ENCODE measurements at regions not wholly inside any gene's neighbourhood (a gene's known extent, or its start where the extent isn't known, plus 50 kb on each side); places are given as distances from the start of the nearest gene placed in this dataset.

DNA sequence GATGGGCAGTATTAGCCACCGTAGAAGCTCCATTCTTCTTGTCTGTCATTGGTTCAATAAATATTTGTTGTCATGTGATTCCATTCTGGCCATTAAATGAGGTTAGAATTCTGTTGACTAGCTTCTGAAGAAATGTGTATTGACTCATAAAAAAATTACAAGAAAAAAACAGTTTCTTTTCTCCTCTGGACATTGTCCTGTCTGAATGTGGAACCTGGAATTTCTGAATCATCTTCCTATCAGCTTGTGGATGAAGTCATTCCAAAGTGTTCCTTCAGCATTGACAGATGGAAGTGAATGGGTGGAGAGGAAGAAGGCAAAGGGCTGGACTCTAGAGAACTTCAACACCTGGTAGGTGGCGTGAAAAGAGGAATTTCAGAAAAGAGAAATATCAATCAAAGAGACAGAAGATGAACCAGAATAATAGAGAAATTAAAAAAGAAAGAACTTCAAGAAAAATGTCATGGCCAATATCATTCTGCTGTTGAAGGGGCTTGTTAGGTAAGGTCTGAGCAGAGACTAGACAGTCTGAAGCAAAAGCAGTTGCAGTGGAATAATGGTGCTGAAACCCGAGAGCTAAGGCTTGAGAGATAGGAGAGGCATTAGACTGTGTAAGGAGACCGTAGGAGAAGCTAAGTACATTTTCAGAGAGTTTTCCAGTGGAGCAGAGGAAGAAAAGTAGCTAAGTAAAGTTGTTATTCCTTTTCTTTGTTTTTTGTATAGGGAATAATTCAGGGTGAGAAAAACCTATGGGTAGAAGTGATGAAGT, 806.6 kb downstream of the SQOR start:
- no peaks in the 10 kb centered on the region for H3K9me3 Mint-ChIP-seq
- no peaks in the 10 kb centered on the region for H3K36me3 Mint-ChIP-seq
- H3K4me3 Mint-ChIP-seq, result no peak overlapping the region
- H3K27me3 Mint-ChIP-seq, result no peaks in the 10 kb centered on the region
- no peaks in the 10 kb centered on the region for H3K4me1 Mint-ChIP-seq
- no peak overlapping the region for H3K27ac Mint-ChIP-seq

DNA sequence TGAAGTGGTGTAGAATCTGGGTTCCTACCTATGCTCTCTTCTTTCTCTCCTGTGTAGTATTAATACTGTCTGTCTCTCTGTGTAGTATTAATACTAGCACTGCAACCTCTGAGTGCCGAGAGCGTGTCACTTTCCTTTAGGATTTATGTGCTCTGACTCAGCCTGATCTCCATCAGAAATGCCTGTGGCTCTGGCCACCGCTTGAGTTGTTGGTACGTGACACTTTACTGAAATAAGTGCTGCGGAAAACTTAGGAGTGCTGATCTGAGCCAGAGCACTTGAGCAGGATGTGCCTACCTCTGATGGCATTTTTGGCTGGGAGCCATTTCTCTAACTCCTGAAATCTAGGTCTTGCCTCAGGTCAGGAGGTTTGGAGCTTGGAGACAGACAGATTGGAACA, 807.4 kb downstream of the SQOR start:
- H3K4me3 Mint-ChIP-seq, result no peak overlapping the region
- H3K27me3 Mint-ChIP-seq, result no peaks in the 10 kb centered on the region
- no peaks in the 10 kb centered on the region for H3K36me3 Mint-ChIP-seq
- H3K4me1 Mint-ChIP-seq, result no peaks in the 10 kb centered on the region
- no peaks in the 10 kb centered on the region for H3K9me3 Mint-ChIP-seq
- H3K27ac Mint-ChIP-seq, result no peak overlapping the region

DNA sequence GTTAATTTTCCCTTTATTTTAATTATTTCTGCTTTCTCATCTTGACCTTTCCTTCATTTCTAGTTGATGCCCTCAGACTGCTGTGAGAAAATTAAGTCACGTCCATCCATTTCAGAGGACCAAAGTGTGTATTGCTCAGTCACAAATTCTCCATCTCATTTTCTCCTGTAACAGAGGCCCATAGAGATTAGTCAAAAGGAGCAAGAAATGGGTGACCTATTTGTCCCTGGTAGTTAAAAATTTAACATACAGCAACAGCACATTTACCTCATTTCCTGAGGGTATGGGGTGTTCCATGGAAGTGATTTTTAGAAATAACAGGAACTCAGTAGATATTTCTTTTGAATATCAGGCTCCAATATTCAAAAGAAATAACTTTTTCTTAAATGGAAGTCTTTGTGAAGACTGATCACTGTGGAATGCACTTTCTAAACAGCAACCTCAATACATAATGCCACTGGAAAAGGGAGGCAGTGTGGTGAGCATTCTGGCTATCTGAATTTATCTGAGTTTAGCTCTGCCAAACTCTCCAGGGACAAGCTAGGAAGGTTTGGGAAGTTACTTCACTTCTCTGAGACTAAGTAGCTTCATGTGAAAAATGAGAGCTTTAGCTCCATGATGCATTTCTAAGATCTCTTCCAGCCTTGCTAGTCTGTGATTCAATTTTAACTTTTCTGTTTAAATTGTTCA, 808.2 kb downstream of the SQOR start:
- no peaks in the 10 kb centered on the region for H3K4me1 Mint-ChIP-seq
- no peaks in the 10 kb centered on the region for H3K9me3 Mint-ChIP-seq
- H3K4me3 Mint-ChIP-seq, result no peak overlapping the region
- no peak overlapping the region for H3K27ac Mint-ChIP-seq
- no peaks in the 10 kb centered on the region for H3K36me3 Mint-ChIP-seq
- no peaks in the 10 kb centered on the region for H3K27me3 Mint-ChIP-seq

- Mint-ChIP-seq H3K36me3 (no peaks in the 10 kb centered on the region), H3K27me3 (no peaks in the 10 kb centered on the region), H3K4me3 (no peak overlapping the region), H3K9me3 (peaks cover 14% of the 10 kb centered on the region), H3K4me1 (no peaks in the 10 kb centered on the region), H3K27ac (no peak overlapping the region)
These were observed 815.4 kb downstream of the SQOR start for GRCh38 chr15:46450112-46450809.

- Mint-ChIP-seq H3K4me1 (no peaks in the 10 kb centered on the region), H3K27ac (no peak overlapping the region), H3K9me3 (peaks cover 14% of the 10 kb centered on the region), H3K27me3 (no peaks in the 10 kb centered on the region), H3K4me3 (no peak overlapping the region), H3K36me3 (no peaks in the 10 kb centered on the region)
These were observed 816.0 kb downstream of the SQOR start for GRCh38 chr15:46450810-46451182.

- Mint-ChIP-seq H3K27me3 (no peaks in the 10 kb centered on the region), H3K27ac (no peak overlapping the region), H3K36me3 (no peaks in the 10 kb centered on the region), H3K4me3 (no peak overlapping the region), H3K9me3 (peaks cover 14% of the 10 kb centered on the region), H3K4me1 (no peaks in the 10 kb centered on the region)
These were observed 817.5 kb downstream of the SQOR start for GRCh38 chr15:46452297-46452820.

DNA sequence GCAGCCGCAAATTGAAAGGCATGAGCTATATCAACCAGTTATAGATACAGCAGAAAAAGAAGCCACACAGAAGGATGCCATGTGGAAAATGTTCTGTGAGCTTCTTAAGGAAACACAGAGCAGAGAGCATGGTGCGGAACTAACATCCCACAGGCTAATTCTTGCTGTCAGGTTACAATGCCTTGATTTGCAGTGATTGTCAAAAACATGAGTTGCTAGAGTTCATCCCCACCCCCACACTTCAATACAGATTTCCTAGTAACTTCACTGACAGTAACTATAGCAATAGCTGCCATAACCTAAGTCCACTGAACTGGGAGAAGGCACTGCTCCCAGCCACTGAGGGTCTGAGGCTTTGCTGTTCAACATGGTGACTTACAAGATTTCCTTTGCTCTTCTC, 821.6 kb downstream of the SQOR start:
- no peaks in the 10 kb centered on the region for H3K4me1 Mint-ChIP-seq
- H3K4me3 Mint-ChIP-seq, result no peak overlapping the region
- H3K27ac Mint-ChIP-seq, result no peak overlapping the region
- H3K9me3 Mint-ChIP-seq, result peaks cover 9% of the 10 kb centered on the region
- H3K36me3 Mint-ChIP-seq, result no peaks in the 10 kb centered on the region
- H3K27me3 Mint-ChIP-seq, result no peaks in the 10 kb centered on the region

GRCh38 chr15:46460431-46461094, 825.7 kb downstream of the SQOR start:
- no peak overlapping the region for H3K4me3 Mint-ChIP-seq
- peaks cover 4% of the 10 kb centered on the region for H3K9me3 Mint-ChIP-seq
- H3K4me1 Mint-ChIP-seq, result no peaks in the 10 kb centered on the region
- H3K36me3 Mint-ChIP-seq, result no peaks in the 10 kb centered on the region
- no peak overlapping the region for H3K27ac Mint-ChIP-seq
- H3K27me3 Mint-ChIP-seq, result no peaks in the 10 kb centered on the region

- Mint-ChIP-seq H3K9me3 (peaks cover 4% of the 10 kb centered on the region), H3K27ac (no peak overlapping the region), H3K27me3 (no peaks in the 10 kb centered on the region), H3K4me1 (no peaks in the 10 kb centered on the region), H3K36me3 (no peaks in the 10 kb centered on the region), H3K4me3 (no peak overlapping the region)
These were observed 826.6 kb downstream of the SQOR start for GRCh38 chr15:46461416-46461815.

- H3K4me3 Mint-ChIP-seq, result no peak overlapping the region
- H3K27me3 Mint-ChIP-seq, result no peaks in the 10 kb centered on the region
- H3K4me1 Mint-ChIP-seq, result no peaks in the 10 kb centered on the region
- H3K9me3 Mint-ChIP-seq, result no peaks in the 10 kb centered on the region
- no peak overlapping the region for H3K27ac Mint-ChIP-seq
- no peaks in the 10 kb centered on the region for H3K36me3 Mint-ChIP-seq
These were observed 832.2 kb downstream of the SQOR start for GRCh38 chr15:46467041-46467440.

GRCh38 chr15:46471096-46471495, 836.3 kb downstream of the SQOR start:
- H3K27me3 Mint-ChIP-seq, result no peaks in the 10 kb centered on the region
- no peak overlapping the region for H3K4me3 Mint-ChIP-seq
- H3K4me1 Mint-ChIP-seq, result no peaks in the 10 kb centered on the region
- H3K27ac Mint-ChIP-seq, result no peak overlapping the region
- H3K36me3 Mint-ChIP-seq, result no peaks in the 10 kb centered on the region
- no peaks in the 10 kb centered on the region for H3K9me3 Mint-ChIP-seq

DNA sequence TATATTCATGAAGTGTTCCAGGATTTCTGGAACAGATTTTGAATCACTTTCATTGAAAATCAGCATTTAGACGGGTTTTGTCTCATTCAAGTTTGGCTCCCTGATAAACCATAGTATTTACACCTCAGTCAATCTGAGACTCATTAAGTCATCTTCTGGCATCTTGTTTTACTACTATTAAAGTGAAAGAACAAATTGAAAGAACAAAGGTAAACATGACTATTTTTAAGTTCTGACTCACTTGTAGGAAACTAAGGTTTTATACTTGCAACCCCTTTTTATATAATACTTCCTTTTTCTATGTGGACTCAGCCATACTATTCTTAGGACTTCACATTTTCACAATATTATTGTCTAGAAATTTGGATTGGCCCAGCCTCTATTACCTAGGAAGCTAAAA, 854.4 kb downstream of the SQOR start:
- no peaks in the 10 kb centered on the region for H3K36me3 Mint-ChIP-seq
- no peaks in the 10 kb centered on the region for H3K27me3 Mint-ChIP-seq
- peaks cover 8% of the 10 kb centered on the region for H3K9me3 Mint-ChIP-seq
- H3K27ac Mint-ChIP-seq, result no peak overlapping the region
- no peak overlapping the region for H3K4me3 Mint-ChIP-seq
- no peaks in the 10 kb centered on the region for H3K4me1 Mint-ChIP-seq

DNA sequence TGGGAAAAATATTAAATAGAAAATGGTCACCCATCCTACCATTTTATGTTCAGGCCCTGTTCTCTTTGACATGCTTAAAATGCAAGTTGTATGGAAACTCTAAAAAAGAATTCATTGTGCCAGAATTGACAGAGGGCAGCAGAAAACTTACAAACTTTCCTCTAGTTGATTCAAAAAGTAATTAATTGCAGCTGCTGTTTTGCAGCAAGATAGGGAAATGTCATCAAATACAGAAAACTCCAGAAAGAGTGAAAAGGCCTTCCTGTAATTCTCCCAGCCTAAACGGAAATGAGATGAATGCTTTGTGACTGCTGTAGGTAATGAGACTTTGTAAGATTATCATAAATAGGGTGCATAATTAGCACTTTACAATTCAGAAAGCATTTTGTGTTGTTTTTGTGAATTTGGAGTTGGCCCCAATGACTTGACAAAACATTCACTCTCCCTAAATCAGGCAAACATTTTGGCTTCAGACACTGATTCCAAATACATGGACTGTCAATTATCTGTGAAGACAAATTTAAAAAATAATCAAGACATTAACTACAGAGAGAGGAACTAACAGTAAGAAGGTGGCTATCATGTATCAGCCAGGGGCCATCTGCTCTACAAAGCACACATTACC, 861.8 kb downstream of the SQOR start:
- no peak overlapping the region for H3K4me3 Mint-ChIP-seq
- peaks cover 13% of the 10 kb centered on the region for H3K9me3 Mint-ChIP-seq
- H3K4me1 Mint-ChIP-seq, result no peaks in the 10 kb centered on the region
- H3K27me3 Mint-ChIP-seq, result no peaks in the 10 kb centered on the region
- no peaks in the 10 kb centered on the region for H3K36me3 Mint-ChIP-seq
- no peak overlapping the region for H3K27ac Mint-ChIP-seq

DNA sequence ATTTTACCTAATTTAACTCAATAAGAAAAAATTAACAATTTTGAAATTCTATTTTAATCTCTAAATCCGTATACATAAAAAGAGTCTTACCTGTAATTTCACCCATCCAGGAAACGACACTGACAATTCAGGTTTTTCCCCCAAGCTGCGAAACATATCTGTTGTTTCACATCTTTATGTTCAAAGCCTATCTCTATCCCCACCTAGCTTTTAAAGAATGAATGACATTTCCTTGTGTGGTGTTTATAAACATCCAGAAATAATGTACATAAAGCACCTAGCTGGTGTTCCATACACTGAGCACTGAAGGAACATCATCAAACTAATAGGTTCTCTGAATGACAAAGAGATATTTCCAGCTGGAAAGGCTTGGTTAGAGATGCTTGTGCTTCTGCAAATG, 867.8 kb downstream of the SQOR start:
- Mint-ChIP-seq H3K27me3 (no peaks in the 10 kb centered on the region), H3K27ac (no peak overlapping the region), H3K4me3 (no peak overlapping the region), H3K36me3 (no peaks in the 10 kb centered on the region), H3K9me3 (peaks cover 13% of the 10 kb centered on the region), H3K4me1 (no peaks in the 10 kb centered on the region)

DNA sequence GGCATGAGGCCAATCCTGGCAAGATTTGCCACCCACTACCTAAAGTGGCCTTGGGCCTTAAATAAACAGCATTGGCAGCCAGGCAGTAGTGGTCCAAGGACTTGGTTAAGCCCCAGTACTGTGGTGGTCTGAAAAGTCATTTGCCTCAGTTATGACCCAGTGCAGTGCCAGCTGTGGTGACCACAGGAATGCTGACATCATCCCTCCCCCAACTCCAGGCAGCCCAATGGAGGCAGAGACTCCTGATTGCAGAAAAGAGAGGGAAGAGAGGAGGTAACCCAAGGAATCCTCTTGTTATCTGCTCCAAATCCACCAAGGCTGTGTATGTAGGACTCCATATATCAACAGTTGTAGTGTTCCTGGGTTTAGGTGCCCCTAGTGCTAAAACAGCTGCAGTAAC, 883.6 kb downstream of the SQOR start:
- Mint-ChIP-seq H3K27ac (no peak overlapping the region), H3K27me3 (peaks cover 1% of the 10 kb centered on the region), H3K9me3 (peaks cover 23% of the 10 kb centered on the region), H3K36me3 (no peaks in the 10 kb centered on the region), H3K4me3 (no peak overlapping the region), H3K4me1 (no peaks in the 10 kb centered on the region)
